Liver (tissue), 8 donors: ENCODE measurements at regions not wholly inside any gene's neighbourhood (a gene's known extent, or its start where the extent isn't known, plus 50 kb on each side); places are given as distances from the start of the nearest gene placed in this dataset.

ENCODE experiments used
- DNase-seq: peaks from one replicate; pipeline ENCODE4 v3.0.0-alpha.2; 2017; ENCODE audit warnings: low spot score
- H3K27ac ChIP-seq, 2 donors: one replicate each; pipeline ENCODE4 v1.7.0; 2013; ENCODE audit warnings: inconsistent platforms in 2 of 2, low read length in 2 of 2, control low read depth in 1 of 2, low read depth in 1 of 2, mild to moderate bottlenecking in 1 of 2
- H3K27me3 ChIP-seq, 4 donors: one replicate each; pipeline versions ENCODE4 v1.6.1 to v1.7.0; 2013; ENCODE audit warnings: low read length in 3 of 4, inconsistent platforms in 1 of 4, mild to moderate bottlenecking in 1 of 4, moderate library complexity in 1 of 4; ENCODE audit not compliant: control insufficient read depth in 4 of 4, insufficient read depth in 4 of 4
- H3K36me3 ChIP-seq, 4 donors: one replicate each; pipeline versions ENCODE4 v1.6.1 to v1.7.0; 2013; ENCODE audit warnings: low read length in 3 of 4, mild to moderate bottlenecking in 3 of 4, low read depth in 1 of 4, moderate library complexity in 1 of 4; ENCODE audit not compliant: control insufficient read depth in 4 of 4, insufficient read depth in 3 of 4
- H3K4me1 ChIP-seq, 4 donors: one replicate each; pipeline versions ENCODE4 v1.6.1 to v1.7.0; 2013; ENCODE audit warnings: low read length in 3 of 4, mild to moderate bottlenecking in 3 of 4, moderate library complexity in 1 of 4; ENCODE audit not compliant: control insufficient read depth in 4 of 4, insufficient read depth in 4 of 4
- H3K4me3 ChIP-seq, 3 donors: one replicate each; pipeline versions ENCODE4 v1.6.1 to v1.7.0; 2013; ENCODE audit warnings: low read length in 3 of 3, control low read depth in 1 of 3, low read depth in 1 of 3, mild to moderate bottlenecking in 1 of 3
- H3K9ac ChIP-seq, 2 donors: one replicate each; pipeline ENCODE4 v1.7.0; 2013; ENCODE audit warnings: low read length in 2 of 2, mild to moderate bottlenecking in 2 of 2, moderate library complexity in 2 of 2, control low read depth in 1 of 2, low read depth in 1 of 2
- H3K9me3 ChIP-seq, 4 donors: one replicate each; pipeline versions ENCODE4 v1.6.1 to v1.7.0; 2013; ENCODE audit warnings: low read length in 3 of 4; ENCODE audit not compliant: control insufficient read depth in 4 of 4
- ATF3 ChIP-seq: IDR thresholded peaks from 2 replicates; pipeline ENCODE4 v1.6.1; 2016; ENCODE audit warnings: antibody characterized with exemption
- CTCF ChIP-seq: fragments of 150-350 bp; IDR thresholded peaks from 2 replicates; pipeline ENCODE4 v1.5.1; 2017; ENCODE audit warnings: improper control_type of control experiment, low read depth, low read length; ENCODE audit not compliant: missing input control
- EGR1 ChIP-seq, 2 donors: IDR thresholded peaks; 2 replicates each; pipeline ENCODE4 v1.6.1; 2016 to 2018; ENCODE audit warnings: antibody characterized with exemption in 2 of 2, low read depth in 2 of 2
- FOXA1 ChIP-seq: IDR thresholded peaks from 2 replicates; pipeline ENCODE4 v1.6.1; 2016; ENCODE audit warnings: antibody characterized with exemption
- FOXA2 ChIP-seq: IDR thresholded peaks from 2 replicates; pipeline ENCODE4 v1.6.1; 2016; ENCODE audit warnings: antibody characterized with exemption
- GABPA ChIP-seq, 2 donors: IDR thresholded peaks in 1 of 2; conservative IDR thresholded peaks in 1 of 2; 2 replicates each; pipeline ENCODE4 v1.6.1; 2016; ENCODE audit warnings: antibody characterized with exemption in 2 of 2, mild to moderate bottlenecking in 1 of 2, moderate library complexity in 1 of 2
- HNF4A ChIP-seq, 2 donors: conservative IDR thresholded peaks; 2 replicates each; pipeline ENCODE4 v1.6.1; 2016; ENCODE audit warnings: antibody characterized with exemption in 2 of 2, mild to moderate bottlenecking in 2 of 2
- HNF4G ChIP-seq: IDR thresholded peaks from 2 replicates; pipeline ENCODE4 v1.6.1; 2016; ENCODE audit warnings: antibody characterized with exemption
- JUND ChIP-seq, 2 donors: IDR thresholded peaks; 2 replicates each; pipeline ENCODE4 v1.6.1; 2016; ENCODE audit warnings: antibody characterized with exemption in 2 of 2
- MAX ChIP-seq: IDR thresholded peaks from 2 replicates; pipeline ENCODE4 v1.6.1; 2016; ENCODE audit warnings: antibody characterized with exemption
- NR2F2 ChIP-seq: IDR thresholded peaks from 2 replicates; pipeline ENCODE4 v1.6.1; 2016; ENCODE audit warnings: antibody characterized with exemption
- RAD21 ChIP-seq, 2 donors: IDR thresholded peaks; 2 replicates each; pipeline ENCODE4 v1.6.1; 2016; ENCODE audit warnings: antibody characterized with exemption in 2 of 2, mild to moderate bottlenecking in 2 of 2
- REST ChIP-seq: IDR thresholded peaks from 2 replicates; pipeline ENCODE4 v1.6.1; 2016; ENCODE audit warnings: antibody characterized with exemption, mild to moderate bottlenecking
- RXRA ChIP-seq, 2 donors: IDR thresholded peaks; 2 replicates each; pipeline ENCODE4 v1.6.1; 2017 to 2018; ENCODE audit warnings: antibody characterized with exemption in 2 of 2, mild to moderate bottlenecking in 1 of 2
- SP1 ChIP-seq: IDR thresholded peaks from 2 replicates; pipeline ENCODE4 v1.6.1; 2018; ENCODE audit warnings: antibody characterized with exemption, mild to moderate bottlenecking
- TAF1 ChIP-seq: conservative IDR thresholded peaks from 2 replicates; pipeline ENCODE4 v1.6.1; 2016; ENCODE audit warnings: antibody characterized with exemption, mild to moderate bottlenecking
- YY1 ChIP-seq: IDR thresholded peaks from 2 replicates; pipeline ENCODE4 v1.6.1; 2016; ENCODE audit warnings: antibody characterized with exemption, mild to moderate bottlenecking
- ZBTB33 ChIP-seq: IDR thresholded peaks from 2 replicates; pipeline ENCODE4 v1.6.1; 2016; ENCODE audit warnings: antibody characterized with exemption
- WGBS: extraction: QIAGEN DNeasy Blood & Tissue Kit; methylation state at CpG from one replicate; pipeline ENCODE4 v1.1.7; 2013; 5-methylcytosine and 5-hydroxymethylcytosine counted together
- donor health status: healthy.
- donor health status: healthy.
- donor health status: healthy.
- donor health status: healthy.
- donor health status: healthy.

- no peak for DNase-seq
- Histone ChIP-seq H3K4me1 (no peaks in the 10 kb centered on the region), H3K27me3 (no peaks in the 10 kb centered on the region), H3K36me3 (no peaks in the 10 kb centered on the region), H3K4me3 (no peak overlapping the region), H3K27ac (no peak overlapping the region), H3K9ac (no peak overlapping the region), H3K9me3 (no peaks in the 10 kb centered on the region)
- 60% methylated on average over 2 of the region's 2 CpGs for WGBS
- TF ChIP-seq FOXA2, result no peak
- TF ChIP-seq GABPA (IDR thresholded peaks at IDR 0.05 in 1 of 2, conservative IDR thresholded peaks at IDR 0.05 in 1 of 2), result no peak
- no peak for TF ChIP-seq NR2F2
- TF ChIP-seq REST, result no peak
- no peak for TF ChIP-seq JUND (IDR thresholded peaks at IDR 0.05)
- no peak for TF ChIP-seq YY1
- no peak for TF ChIP-seq RXRA (IDR thresholded peaks at IDR 0.05)
- no peak for TF ChIP-seq ATF3
- TF ChIP-seq CTCF, result no peak
- TF ChIP-seq SP1, result no peak
- no peak for TF ChIP-seq HNF4G
- no peak for TF ChIP-seq HNF4A (conservative IDR thresholded peaks at IDR 0.05)
- TF ChIP-seq EGR1 (IDR thresholded peaks at IDR 0.05; ENCODE audit: low read depth in 2 of 2), result no peak
Observed at GRCh38 chr4:64771149-64771548, 361.9 kb upstream of the TECRL start.

- H3K9me3 ChIP-seq, result no peaks in the 10 kb centered on the region
- H3K27me3 ChIP-seq, result no peaks in the 10 kb centered on the region
- no peaks in the 10 kb centered on the region for H3K36me3 ChIP-seq
- H3K9ac ChIP-seq, result no peak overlapping the region
- no peak for DNase-seq
- H3K27ac ChIP-seq, result no peak overlapping the region
- WGBS, result 55% methylated on average over 2 of the region's 2 CpGs
- TF ChIP-seq REST (no peak), FOXA1 (no peak), ZBTB33 (no peak), EGR1 (IDR thresholded peaks at IDR 0.05; ENCODE audit: low read depth in 2 of 2) (no peak), MAX (no peak), TAF1 (no peak), CTCF (no peak), ATF3 (no peak), FOXA2 (no peak), RAD21 (IDR thresholded peaks at IDR 0.05) (no peak)
- no peak overlapping the region for H3K4me3 ChIP-seq
- H3K4me1 ChIP-seq, result no peaks in the 10 kb centered on the region
Observed at GRCh38 chr4:64767547-64767946, 358.3 kb upstream of the TECRL start.
